Activated B cell treated with CpG ODN at 0.5 μM for 24 hours (primary cell): ENCODE measurements at regions not wholly inside any gene's neighbourhood (a gene's known extent, or its start where the extent isn't known, plus 50 kb on each side); places are given as distances from the start of the nearest gene placed in this dataset.

Experiments
- ATAC-seq: fragments of 200-7000 bp; cut with Tn5 transposase; one replicate; pipeline ENCODE4 v1.10.0; 2021; ENCODE audit warnings: low read depth, mild to moderate bottlenecking, moderate library complexity
- CTCF ChIA-PET: fragments of 350-600 bp; sonication (Branson Sonifier 250); formaldehyde crosslinking; loops from one replicate; lab custom pipeline; 2021; ENCODE audit warnings: antibody characterized with exemption; lab: Charles Lee
- POLR2A ChIA-PET: fragments of 350-600 bp; sonication (Branson Sonifier 250); formaldehyde crosslinking; loops from one replicate; lab custom pipeline; 2021; ENCODE audit warnings: antibody characterized with exemption; lab: Charles Lee
- DNase-seq: peaks from one replicate; pipeline ENCODE4 v3.0.0; 2022
- H3K27ac Mint-ChIP-seq: one replicate; pipeline ENCODE4 v1.8.0; 2020; ENCODE audit warnings: mixed read lengths
- H3K27me3 Mint-ChIP-seq: one replicate; pipeline ENCODE4 v1.8.0; 2021; ENCODE audit warnings: mixed read lengths
- H3K36me3 Mint-ChIP-seq: one replicate; pipeline ENCODE4 v1.8.0; 2021; ENCODE audit warnings: low read depth, mixed read lengths
- H3K4me1 Mint-ChIP-seq: one replicate; pipeline ENCODE4 v1.8.0; 2021; ENCODE audit warnings: mixed read lengths
- H3K4me3 Mint-ChIP-seq: one replicate; pipeline ENCODE4 v1.8.0; 2020; ENCODE audit warnings: mild to moderate bottlenecking, mixed read lengths
- H3K9me3 Mint-ChIP-seq: one replicate; pipeline ENCODE4 v1.8.0; 2020; ENCODE audit warnings: mixed read lengths
- CTCF ChIP-seq: fragments of 200-600 bp; IDR thresholded peaks from one replicate; pipeline ENCODE4 v1.8.0; 2022; ENCODE audit warnings: antibody characterized with exemption, mild to moderate bottlenecking
- intact Hi-C: fragments of 100-400 bp; cut with micrococcal nuclease; formaldehyde crosslinking; loops from one replicate; pipeline ENCODE4 v1.15.1; 2024

DNA sequence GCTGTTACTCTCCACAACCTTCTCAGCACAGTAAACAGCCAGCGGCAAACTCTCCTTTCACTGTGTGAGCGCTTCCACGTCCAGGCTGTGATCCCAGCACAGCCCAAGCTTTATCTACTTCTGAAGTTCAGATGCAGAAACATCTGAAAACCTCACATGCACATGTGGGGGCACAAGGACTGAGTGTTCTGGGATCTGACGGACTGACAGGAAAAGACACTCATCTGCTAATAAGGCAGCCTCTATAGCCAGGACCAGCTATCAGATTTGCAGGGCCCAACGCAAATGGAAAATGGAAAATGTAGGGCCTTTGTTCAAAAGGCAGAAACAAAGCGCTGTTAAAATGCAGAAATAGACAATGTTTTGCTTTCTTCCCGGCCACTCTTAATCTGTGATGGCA lies 133.8 kb upstream of the ARHGAP28 start:
- Mint-ChIP-seq H3K4me3 (no peak overlapping the region), H3K4me1 (no peaks in the 10 kb centered on the region), H3K36me3 (no peaks in the 10 kb centered on the region), H3K27me3 (no peaks in the 10 kb centered on the region), H3K27ac (no peak overlapping the region), H3K9me3 (peaks cover 4% of the 10 kb centered on the region)
- ChIA-PET CTCF (no interaction called here), POLR2A (no interaction called here)
- DNase-seq (no peak), ATAC-seq (no peak)
- TF ChIP-seq CTCF: no peak
- intact Hi-C loops: no loop called here

DNA sequence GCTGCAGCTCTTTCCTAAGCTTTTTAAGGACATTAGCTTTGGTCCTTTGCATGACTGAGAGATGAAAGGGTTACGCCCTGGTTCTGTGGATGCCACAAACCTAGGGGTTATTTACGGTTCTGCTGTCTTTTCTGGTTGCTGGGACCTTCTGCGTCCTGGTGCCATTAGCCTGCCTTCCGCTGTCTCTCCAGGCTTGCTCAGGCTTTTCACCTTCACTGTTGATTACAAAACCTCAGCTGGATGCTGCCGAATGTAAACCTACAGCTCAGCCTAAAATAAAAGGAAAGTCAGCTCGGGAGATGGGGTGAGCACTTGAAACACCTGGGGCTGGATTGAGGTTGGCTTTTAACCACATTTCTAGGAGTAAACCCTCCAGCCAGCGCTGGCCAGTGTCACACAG lies 130.9 kb upstream of the ARHGAP28 start:
- ATAC-seq (no peak), DNase-seq (no peak)
- peaks cover 3% of the 10 kb centered on the region for H3K9me3 Mint-ChIP-seq
- intact Hi-C loops: no loop called here
- H3K4me1 Mint-ChIP-seq: no peaks in the 10 kb centered on the region
- H3K27me3 Mint-ChIP-seq: no peaks in the 10 kb centered on the region
- H3K36me3 Mint-ChIP-seq: no peaks in the 10 kb centered on the region
- ChIA-PET POLR2A (no interaction called here), CTCF (no interaction called here)
- no peak overlapping the region for H3K4me3 Mint-ChIP-seq
- TF ChIP-seq CTCF: no peak
- no peak overlapping the region for H3K27ac Mint-ChIP-seq

- Mint-ChIP-seq H3K36me3 (no peaks in the 10 kb centered on the region), H3K4me3 (no peak overlapping the region), H3K27ac (no peak overlapping the region), H3K9me3 (peaks cover 2% of the 10 kb centered on the region), H3K27me3 (no peaks in the 10 kb centered on the region), H3K4me1 (no peaks in the 10 kb centered on the region)
- CTCF ChIA-PET: no interaction called here
- intact Hi-C loops: no loop called here
- DNase-seq: no peak
- no peak for TF ChIP-seq CTCF
- ATAC-seq: no peak
- POLR2A ChIA-PET: no interaction called here
These were observed 128.8 kb upstream of the ARHGAP28 start for GRCh38 chr18:6600667-6601167.

DNA sequence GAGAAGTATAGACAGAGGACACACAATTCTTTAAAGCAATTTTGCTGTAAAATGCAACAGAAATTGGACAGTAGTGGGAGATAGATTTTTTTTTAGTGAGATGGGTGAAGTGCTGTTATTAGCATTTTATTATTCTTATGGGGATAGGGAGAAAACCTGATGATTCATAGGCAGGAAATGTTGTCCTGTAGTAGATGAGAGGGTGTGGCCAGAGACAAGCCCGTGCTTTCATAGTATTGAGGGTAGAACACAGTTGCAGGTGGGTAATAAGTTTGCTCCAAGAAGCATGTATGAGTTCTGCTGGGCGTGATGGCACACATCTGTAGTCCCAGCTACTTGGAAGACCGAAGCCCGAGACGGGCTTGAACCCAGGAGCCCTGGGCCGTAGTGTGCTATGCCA lies 128.3 kb upstream of the ARHGAP28 start:
- peaks cover 2% of the 10 kb centered on the region for H3K9me3 Mint-ChIP-seq
- H3K27me3 Mint-ChIP-seq: no peaks in the 10 kb centered on the region
- H3K4me3 Mint-ChIP-seq: no peak overlapping the region
- ATAC-seq: no peak
- no peak for DNase-seq
- CTCF ChIA-PET: no interaction called here
- TF ChIP-seq CTCF: no peak
- H3K36me3 Mint-ChIP-seq: no peaks in the 10 kb centered on the region
- intact Hi-C loops: no loop called here
- H3K27ac Mint-ChIP-seq: no peak overlapping the region
- no peaks in the 10 kb centered on the region for H3K4me1 Mint-ChIP-seq
- POLR2A ChIA-PET: no interaction called here

DNA sequence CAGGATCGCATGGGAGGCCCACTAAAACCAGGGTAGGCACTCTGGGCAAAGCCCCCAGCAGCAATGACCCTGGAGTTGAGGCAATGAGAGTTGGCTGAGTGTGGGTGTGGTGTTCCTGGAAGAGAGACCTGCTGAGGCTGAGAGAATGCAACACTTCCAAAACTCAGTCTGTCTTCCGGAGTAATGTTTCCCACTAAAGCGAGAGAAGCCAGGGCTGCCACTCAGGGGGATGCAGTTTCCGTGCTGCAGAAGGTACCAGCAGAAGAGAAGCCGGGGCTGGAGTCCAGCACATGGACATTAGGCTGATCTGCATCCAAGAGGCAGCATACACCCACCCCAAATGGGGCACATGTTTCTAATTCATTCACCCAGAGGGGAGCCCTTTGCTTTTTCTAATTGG lies 127.2 kb upstream of the ARHGAP28 start:
- ATAC-seq: no peak

More for the DNA sequence above, 127.2 kb upstream of the ARHGAP28 start:
- Mint-ChIP-seq H3K36me3 (no peaks in the 10 kb centered on the region), H3K4me1 (no peaks in the 10 kb centered on the region), H3K9me3 (peaks cover 2% of the 10 kb centered on the region), H3K27me3 (no peaks in the 10 kb centered on the region), H3K27ac (no peak overlapping the region), H3K4me3 (no peak overlapping the region)
- no peak for DNase-seq
- intact Hi-C loops: no loop called here
- ChIA-PET CTCF (no interaction called here), POLR2A (no interaction called here)
- no peak for TF ChIP-seq CTCF
